ENCODE measurements at regions not wholly inside any gene's neighbourhood (a gene's known extent, or its start where the extent isn't known, plus 50 kb on each side); places are given as distances from the start of the nearest gene placed in this dataset.

- TF ChIP-seq CTCF (IDR thresholded peaks at IDR 0.05; ENCODE audit: unreplicated experiment), result no peak
Observed at GRCh38 chr3:14252321-14253021, 73.9 kb downstream of the LSM3 start.

GRCh38 chr3:14253022-14253706 lies 74.5 kb downstream of the LSM3 start:
- Mint-ChIP-seq H3K27ac (no peak overlapping the region), H3K4me3 (no peak overlapping the region), H3K27me3 (ENCODE audit: low read depth) (no peaks in the 10 kb centered on the region), H3K4me1 (no peaks in the 10 kb centered on the region), H3K9me3 (peaks cover 4% of the 10 kb centered on the region), H3K36me3 (no peaks in the 10 kb centered on the region)
- no peak for TF ChIP-seq CTCF (IDR thresholded peaks at IDR 0.05; ENCODE audit: unreplicated experiment)
- no peak for DNase-seq (ENCODE audit: low spot score in 2 of 2, unreplicated experiment in 2 of 2)

More at GRCh38 chr3:14252321-14253021, 73.9 kb downstream of the LSM3 start:
- Mint-ChIP-seq H3K4me3 (no peak overlapping the region), H3K27me3 (ENCODE audit: low read depth) (no peaks in the 10 kb centered on the region), H3K36me3 (no peaks in the 10 kb centered on the region), H3K4me1 (no peaks in the 10 kb centered on the region), H3K9me3 (peaks cover 4% of the 10 kb centered on the region), H3K27ac (no peak overlapping the region)
- no peak for DNase-seq (ENCODE audit: low spot score in 2 of 2, unreplicated experiment in 2 of 2)

- Mint-ChIP-seq H3K27ac (no peak overlapping the region), H3K36me3 (no peaks in the 10 kb centered on the region)
- DNase-seq (ENCODE audit: low spot score in 2 of 2, unreplicated experiment in 2 of 2), result no peak
Observed at GRCh38 chr3:14253707-14254382, 75.2 kb downstream of the LSM3 start.

GRCh38 chr3:14254812-14255702 lies 76.4 kb downstream of the LSM3 start:
- Mint-ChIP-seq H3K27me3 (ENCODE audit: low read depth) (no peaks in the 10 kb centered on the region), H3K27ac (no peak overlapping the region)

More at GRCh38 chr3:14253707-14254382, 75.2 kb downstream of the LSM3 start:
- Mint-ChIP-seq H3K9me3 (peaks cover 4% of the 10 kb centered on the region), H3K4me3 (no peak overlapping the region), H3K4me1 (no peaks in the 10 kb centered on the region), H3K27me3 (ENCODE audit: low read depth) (no peaks in the 10 kb centered on the region)
- no peak for TF ChIP-seq CTCF (IDR thresholded peaks at IDR 0.05; ENCODE audit: unreplicated experiment)

More at GRCh38 chr3:14254812-14255702, 76.4 kb downstream of the LSM3 start:
- no peaks in the 10 kb centered on the region for H3K4me1 Mint-ChIP-seq
- DNase-seq (ENCODE audit: low spot score in 2 of 2, unreplicated experiment in 2 of 2), result no peak
- no peak overlapping the region for H3K4me3 Mint-ChIP-seq
- H3K36me3 Mint-ChIP-seq, result no peaks in the 10 kb centered on the region
- peaks cover 4% of the 10 kb centered on the region for H3K9me3 Mint-ChIP-seq
- no peak for TF ChIP-seq CTCF (IDR thresholded peaks at IDR 0.05; ENCODE audit: unreplicated experiment)
